Spleen (tissue), 7 donors: ENCODE measurements at regions not wholly inside any gene's neighbourhood (a gene's known extent, or its start where the extent isn't known, plus 50 kb on each side); places are given as distances from the start of the nearest gene placed in this dataset.

ENCODE experiments used
- POLR2A ChIP-seq, 3 donors: fragments of 450-650 bp; IDR thresholded peaks; one replicate each; pipeline ENCODE4 v1.5.1; 2017; ENCODE audit warnings: antibody characterized with exemption in 3 of 3, mild to moderate bottlenecking in 1 of 3
- POLR2AphosphoS5 ChIP-seq, 3 donors: sonication (generic); formaldehyde crosslinking; IDR thresholded peaks; one replicate each; pipeline ENCODE4 v1.5.1; 2017; ENCODE audit warnings: antibody characterized with exemption in 3 of 3
- TF ChIP-seq, protein P1 (sequence below), 11 experiments: fragments of 200-600 bp in 7 of 11; fragments of 450-650 bp in 4 of 11; sonication (generic) in 4 of 11; IDR thresholded peaks in 8 of 11; conservative IDR thresholded peaks in 3 of 11; 1 replicate in 7 of 11; 2 replicates in 4 of 11; pipeline versions ENCODE4 v1.4.0 to v1.8.0; 2016 to 2021; ENCODE audit warnings: antibody characterized with exemption in 11 of 11, inconsistent platforms in 4 of 11, mild to moderate bottlenecking in 1 of 11
- donor health status: DM: no; HTN: no; CAD: no; lungs with moderate emphysema.
- donor health status: DM: no; HTN: no; CAD: no.
- donor health status: DM: no; HTN: no; CAD: no.

DNA sequence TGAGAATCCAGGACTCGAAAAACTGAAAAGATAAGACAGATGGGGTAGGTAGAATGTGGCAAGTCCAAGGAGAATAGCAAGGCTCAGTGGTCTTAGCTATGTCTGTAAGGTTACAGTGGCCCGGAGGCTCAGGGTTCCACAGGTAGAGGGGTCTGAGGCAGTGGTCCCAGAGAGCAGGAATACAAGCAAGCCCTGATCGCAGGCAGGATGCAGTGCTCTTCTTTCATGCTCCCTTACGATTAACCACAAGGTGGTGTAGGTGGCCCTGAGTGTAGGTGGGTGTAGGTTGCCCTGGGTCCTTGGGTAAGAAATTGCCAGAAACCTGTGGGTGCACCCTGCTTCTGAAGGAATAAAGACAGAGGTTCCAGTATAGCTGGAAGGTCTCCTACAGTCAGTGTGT is 99.1 kb upstream of the RAB3GAP2 start:
- TF ChIP-seq, protein P1, sequence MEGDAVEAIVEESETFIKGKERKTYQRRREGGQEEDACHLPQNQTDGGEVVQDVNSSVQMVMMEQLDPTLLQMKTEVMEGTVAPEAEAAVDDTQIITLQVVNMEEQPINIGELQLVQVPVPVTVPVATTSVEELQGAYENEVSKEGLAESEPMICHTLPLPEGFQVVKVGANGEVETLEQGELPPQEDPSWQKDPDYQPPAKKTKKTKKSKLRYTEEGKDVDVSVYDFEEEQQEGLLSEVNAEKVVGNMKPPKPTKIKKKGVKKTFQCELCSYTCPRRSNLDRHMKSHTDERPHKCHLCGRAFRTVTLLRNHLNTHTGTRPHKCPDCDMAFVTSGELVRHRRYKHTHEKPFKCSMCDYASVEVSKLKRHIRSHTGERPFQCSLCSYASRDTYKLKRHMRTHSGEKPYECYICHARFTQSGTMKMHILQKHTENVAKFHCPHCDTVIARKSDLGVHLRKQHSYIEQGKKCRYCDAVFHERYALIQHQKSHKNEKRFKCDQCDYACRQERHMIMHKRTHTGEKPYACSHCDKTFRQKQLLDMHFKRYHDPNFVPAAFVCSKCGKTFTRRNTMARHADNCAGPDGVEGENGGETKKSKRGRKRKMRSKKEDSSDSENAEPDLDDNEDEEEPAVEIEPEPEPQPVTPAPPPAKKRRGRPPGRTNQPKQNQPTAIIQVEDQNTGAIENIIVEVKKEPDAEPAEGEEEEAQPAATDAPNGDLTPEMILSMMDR (IDR thresholded peaks at IDR 0.05 in 8 of 11, conservative IDR thresholded peaks at IDR 0.05 in 3 of 11) = no peak
- TF ChIP-seq POLR2A (IDR thresholded peaks at IDR 0.05) (no peak), POLR2AphosphoS5 (IDR thresholded peaks at IDR 0.05) (no peak)
